SK-N-SH treated with all-trans-retinoic acid at 6 μM for 48 hours (cell line): ENCODE measurements at regions not wholly inside any gene's neighbourhood (a gene's known extent, or its start where the extent isn't known, plus 50 kb on each side); places are given as distances from the start of the nearest gene placed in this dataset.

Experiments
- ATAC-seq: fragments of 200-7000 bp; cut with Tn5 transposase; 3 replicates; pipeline ENCODE4 v1.9.1; 2020; ENCODE audit warnings: mild to moderate bottlenecking, moderate library complexity
- ARNTL ChIP-seq: fragments of 450-650 bp; formaldehyde crosslinking; IDR thresholded peaks from 2 replicates; pipeline ENCODE4 v1.5.0; 2020; ENCODE audit warnings: low read depth, mild to moderate bottlenecking, moderate library complexity, borderline replicate concordance
- BACH2 ChIP-seq: fragments of 250-450 bp; sonication (Bioruptor Pico); IDR thresholded peaks from 2 replicates; pipeline ENCODE4 v1.9.0; 2021; ENCODE audit warnings: mild to moderate bottlenecking, borderline replicate concordance
- CSDC2 ChIP-seq: fragments of 250-450 bp; sonication (Bioruptor Pico); IDR thresholded peaks from 2 replicates; pipeline ENCODE4 v1.5.0; 2020; ENCODE audit warnings: mild to moderate bottlenecking, moderate library complexity
- ESRRG ChIP-seq: fragments of 250-450 bp; sonication (Bioruptor Pico); IDR thresholded peaks from 2 replicates; pipeline ENCODE4 v1.6.1; 2021; ENCODE audit warnings: mild to moderate bottlenecking
- GLIS3 ChIP-seq: fragments of 250-450 bp; sonication (Bioruptor Pico); IDR thresholded peaks from 2 replicates; pipeline ENCODE4 v1.5.0; 2020; ENCODE audit warnings: mild to moderate bottlenecking, moderate library complexity
- ISL1 ChIP-seq: fragments of 250-450 bp; sonication (Bioruptor Pico); IDR thresholded peaks from 2 replicates; pipeline ENCODE4 v2.1.2; 2022; ENCODE audit warnings: mild to moderate bottlenecking, moderate library complexity
- OSR1 ChIP-seq: fragments of 250-450 bp; sonication (Bioruptor Pico); IDR thresholded peaks from 2 replicates; pipeline ENCODE4 v1.8.0; 2022; ENCODE audit warnings: moderate library complexity, mild to moderate bottlenecking, inconsistent platforms
- PPARA ChIP-seq: fragments of 250-450 bp; sonication (Bioruptor Pico); IDR thresholded peaks from 2 replicates; pipeline ENCODE4 v1.5.0; 2020; ENCODE audit warnings: mild to moderate bottlenecking, borderline replicate concordance
- RARB ChIP-seq: fragments of 250-450 bp; sonication (Bioruptor Pico); IDR thresholded peaks from 2 replicates; pipeline ENCODE4 v1.8.0; 2021; ENCODE audit warnings: mild to moderate bottlenecking, moderate library complexity
- SNAI2 ChIP-seq: fragments of 250-450 bp; sonication (Bioruptor Pico); IDR thresholded peaks from 2 replicates; pipeline ENCODE4 v1.5.0; 2020; ENCODE audit warnings: mild to moderate bottlenecking, moderate library complexity
- TCF4 ChIP-seq: fragments of 250-450 bp; sonication (Bioruptor Pico); IDR thresholded peaks from 2 replicates; pipeline ENCODE4 v1.8.0; 2021; ENCODE audit warnings: mild to moderate bottlenecking, moderate library complexity, borderline replicate concordance
- ZC3H10 ChIP-seq: fragments of 250-450 bp; sonication (Bioruptor Pico); IDR thresholded peaks from 2 replicates; pipeline ENCODE4 v1.5.1; 2021; ENCODE audit warnings: mild to moderate bottlenecking, moderate library complexity
- ZFP3 ChIP-seq: fragments of 250-450 bp; sonication (Bioruptor Pico); IDR thresholded peaks from 2 replicates; pipeline ENCODE4 v1.5.0; 2020; ENCODE audit warnings: mild to moderate bottlenecking, moderate library complexity
- ZFP30 ChIP-seq: fragments of 450-650 bp; formaldehyde crosslinking; IDR thresholded peaks from 2 replicates; pipeline ENCODE4 v1.5.0; 2022; ENCODE audit warnings: mild to moderate bottlenecking, moderate library complexity
- ZNF565 ChIP-seq: fragments of 450-650 bp; formaldehyde crosslinking; conservative IDR thresholded peaks from 2 replicates; pipeline ENCODE4 v1.5.0; 2020; ENCODE audit warnings: low read depth, mild to moderate bottlenecking, moderate library complexity
- ZNF70 ChIP-seq: fragments of 450-650 bp; formaldehyde crosslinking; IDR thresholded peaks from 2 replicates; pipeline ENCODE4 v1.5.0; 2020; ENCODE audit warnings: mild to moderate bottlenecking, moderate library complexity
- ZNF8 ChIP-seq: fragments of 450-650 bp; formaldehyde crosslinking; IDR thresholded peaks from 2 replicates; pipeline ENCODE4 v1.5.0; 2020; ENCODE audit warnings: mild to moderate bottlenecking, moderate library complexity
- TF ChIP-seq, protein P1 (sequence below): fragments of 250-450 bp; sonication (Bioruptor Pico); IDR thresholded peaks from 2 replicates; pipeline ENCODE4 v1.5.1; 2021; ENCODE audit warnings: mild to moderate bottlenecking, moderate library complexity
- TF ChIP-seq, protein P2 (sequence below): fragments of 250-450 bp; sonication (Bioruptor Pico); IDR thresholded peaks from 2 replicates; pipeline ENCODE4 v1.5.1; 2020; ENCODE audit warnings: low read depth, mild to moderate bottlenecking, moderate library complexity
- TF ChIP-seq, protein P3 (sequence below): fragments of 250-450 bp; sonication (Bioruptor Pico); IDR thresholded peaks from 2 replicates; pipeline ENCODE4 v1.5.0; 2020; ENCODE audit warnings: mild to moderate bottlenecking, moderate library complexity
- TF ChIP-seq, protein P4 (sequence below): fragments of 250-450 bp; sonication (Bioruptor Pico); IDR thresholded peaks from 2 replicates; pipeline ENCODE4 v1.8.0; 2020; ENCODE audit warnings: mild to moderate bottlenecking, moderate library complexity, borderline replicate concordance

DNA sequence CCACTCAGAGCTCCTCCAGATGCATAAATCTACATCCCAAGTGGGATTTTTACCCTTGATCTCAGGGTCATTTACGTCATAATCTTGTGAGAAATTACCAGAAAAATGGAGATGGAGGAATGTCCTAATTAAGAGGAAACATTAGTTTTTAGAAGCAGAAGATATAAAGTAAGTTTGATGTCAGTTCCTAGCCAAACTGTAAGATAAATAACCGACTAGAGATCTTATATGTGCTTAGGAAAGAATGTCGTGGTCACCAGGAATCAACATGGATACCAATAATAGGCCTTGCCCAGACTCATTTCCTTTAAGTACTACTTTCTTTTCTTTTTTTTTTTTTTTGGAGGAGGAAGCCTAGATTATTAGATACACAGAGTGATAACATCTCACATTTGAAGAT, 186.9 kb downstream of the UTRN start:
- ATAC-seq, result no peak

DNA sequence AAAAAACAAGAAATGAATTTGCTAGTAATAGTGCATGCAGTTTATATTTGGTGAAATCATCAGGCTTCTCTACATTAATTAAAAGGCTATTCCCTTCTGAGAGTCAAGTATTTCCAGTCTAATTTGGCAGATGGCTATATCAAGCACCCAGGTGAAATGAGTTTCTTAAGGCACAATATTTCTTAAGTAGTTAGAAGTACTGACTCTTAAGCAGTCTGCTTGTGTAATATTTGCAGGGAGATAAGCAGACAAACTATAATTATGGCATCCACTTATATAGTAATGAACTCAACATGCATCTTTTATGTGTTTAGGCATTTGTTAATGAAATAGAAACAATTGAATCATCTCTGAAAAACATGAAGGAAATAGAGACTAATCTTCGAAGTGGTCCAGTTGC, 189.2 kb downstream of the UTRN start:
- TF ChIP-seq TCF4 (CRISPR knock-in tag) (no peak), RARB (CRISPR knock-in tag) (no peak), ZFP3 (no peak), GLIS3 (CRISPR knock-in tag) (no peak), ZNF8 (CRISPR knock-in tag) (no peak), ESRRG (no peak), ARNTL (CRISPR knock-in tag) (no peak), SNAI2 (no peak)
- TF ChIP-seq, protein P1, sequence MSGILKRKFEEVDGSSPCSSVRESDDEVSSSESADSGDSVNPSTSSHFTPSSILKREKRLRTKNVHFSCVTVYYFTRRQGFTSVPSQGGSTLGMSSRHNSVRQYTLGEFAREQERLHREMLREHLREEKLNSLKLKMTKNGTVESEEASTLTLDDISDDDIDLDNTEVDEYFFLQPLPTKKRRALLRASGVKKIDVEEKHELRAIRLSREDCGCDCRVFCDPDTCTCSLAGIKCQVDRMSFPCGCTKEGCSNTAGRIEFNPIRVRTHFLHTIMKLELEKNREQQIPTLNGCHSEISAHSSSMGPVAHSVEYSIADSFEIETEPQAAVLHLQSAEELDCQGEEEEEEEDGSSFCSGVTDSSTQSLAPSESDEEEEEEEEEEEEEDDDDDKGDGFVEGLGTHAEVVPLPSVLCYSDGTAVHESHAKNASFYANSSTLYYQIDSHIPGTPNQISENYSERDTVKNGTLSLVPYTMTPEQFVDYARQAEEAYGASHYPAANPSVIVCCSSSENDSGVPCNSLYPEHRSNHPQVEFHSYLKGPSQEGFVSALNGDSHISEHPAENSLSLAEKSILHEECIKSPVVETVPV (CRISPR knock-in tag), result no peak
- TF ChIP-seq, protein P2, sequence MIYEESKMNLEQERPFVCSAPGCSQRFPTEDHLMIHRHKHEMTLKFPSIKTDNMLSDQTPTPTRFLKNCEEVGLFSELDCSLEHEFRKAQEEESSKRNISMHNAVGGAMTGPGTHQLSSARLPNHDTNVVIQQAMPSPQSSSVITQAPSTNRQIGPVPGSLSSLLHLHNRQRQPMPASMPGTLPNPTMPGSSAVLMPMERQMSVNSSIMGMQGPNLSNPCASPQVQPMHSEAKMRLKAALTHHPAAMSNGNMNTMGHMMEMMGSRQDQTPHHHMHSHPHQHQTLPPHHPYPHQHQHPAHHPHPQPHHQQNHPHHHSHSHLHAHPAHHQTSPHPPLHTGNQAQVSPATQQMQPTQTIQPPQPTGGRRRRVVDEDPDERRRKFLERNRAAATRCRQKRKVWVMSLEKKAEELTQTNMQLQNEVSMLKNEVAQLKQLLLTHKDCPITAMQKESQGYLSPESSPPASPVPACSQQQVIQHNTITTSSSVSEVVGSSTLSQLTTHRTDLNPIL (CRISPR knock-in tag), result no peak
- no peak for ATAC-seq

More for the DNA sequence above, 186.9 kb downstream of the UTRN start:
- no peak for TF ChIP-seq SNAI2

DNA sequence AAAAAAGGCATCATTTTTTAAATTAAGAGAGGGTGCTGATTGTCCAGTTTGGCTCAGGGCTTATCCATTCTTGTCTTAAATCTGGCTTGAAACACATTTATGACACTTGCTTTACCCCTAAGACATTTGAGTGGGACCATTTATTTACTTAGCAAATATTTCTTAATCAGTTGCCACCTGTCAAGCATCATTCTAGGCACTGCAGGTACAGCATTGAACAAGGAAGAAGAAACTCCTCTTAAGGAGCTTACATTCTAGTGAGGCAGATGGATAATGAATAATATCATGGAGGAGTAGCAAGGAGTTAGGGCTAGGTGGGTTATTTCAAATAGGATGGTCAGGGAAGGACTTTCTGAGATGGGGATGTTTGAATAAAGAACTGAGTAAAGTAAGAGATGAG, 189.8 kb downstream of the UTRN start:
- ATAC-seq, result no peak
- TF ChIP-seq, protein P3, sequence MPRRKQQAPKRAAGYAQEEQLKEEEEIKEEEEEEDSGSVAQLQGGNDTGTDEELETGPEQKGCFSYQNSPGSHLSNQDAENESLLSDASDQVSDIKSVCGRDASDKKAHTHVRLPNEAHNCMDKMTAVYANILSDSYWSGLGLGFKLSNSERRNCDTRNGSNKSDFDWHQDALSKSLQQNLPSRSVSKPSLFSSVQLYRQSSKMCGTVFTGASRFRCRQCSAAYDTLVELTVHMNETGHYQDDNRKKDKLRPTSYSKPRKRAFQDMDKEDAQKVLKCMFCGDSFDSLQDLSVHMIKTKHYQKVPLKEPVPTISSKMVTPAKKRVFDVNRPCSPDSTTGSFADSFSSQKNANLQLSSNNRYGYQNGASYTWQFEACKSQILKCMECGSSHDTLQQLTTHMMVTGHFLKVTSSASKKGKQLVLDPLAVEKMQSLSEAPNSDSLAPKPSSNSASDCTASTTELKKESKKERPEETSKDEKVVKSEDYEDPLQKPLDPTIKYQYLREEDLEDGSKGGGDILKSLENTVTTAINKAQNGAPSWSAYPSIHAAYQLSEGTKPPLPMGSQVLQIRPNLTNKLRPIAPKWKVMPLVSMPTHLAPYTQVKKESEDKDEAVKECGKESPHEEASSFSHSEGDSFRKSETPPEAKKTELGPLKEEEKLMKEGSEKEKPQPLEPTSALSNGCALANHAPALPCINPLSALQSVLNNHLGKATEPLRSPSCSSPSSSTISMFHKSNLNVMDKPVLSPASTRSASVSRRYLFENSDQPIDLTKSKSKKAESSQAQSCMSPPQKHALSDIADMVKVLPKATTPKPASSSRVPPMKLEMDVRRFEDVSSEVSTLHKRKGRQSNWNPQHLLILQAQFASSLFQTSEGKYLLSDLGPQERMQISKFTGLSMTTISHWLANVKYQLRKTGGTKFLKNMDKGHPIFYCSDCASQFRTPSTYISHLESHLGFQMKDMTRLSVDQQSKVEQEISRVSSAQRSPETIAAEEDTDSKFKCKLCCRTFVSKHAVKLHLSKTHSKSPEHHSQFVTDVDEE (CRISPR knock-in tag), result no peak
- no peak for TF ChIP-seq ISL1 (CRISPR knock-in tag)
- TF ChIP-seq OSR1 (CRISPR knock-in tag), result no peak
- TF ChIP-seq TCF4 (CRISPR knock-in tag), result no peak
- no peak for TF ChIP-seq GLIS3 (CRISPR knock-in tag)
- no peak for TF ChIP-seq ZFP3
- no peak for TF ChIP-seq PPARA
- no peak for TF ChIP-seq ZC3H10 (CRISPR knock-in tag)
- TF ChIP-seq ZFP30 (CRISPR knock-in tag), result no peak
- no peak for TF ChIP-seq SNAI2
- TF ChIP-seq RARB (CRISPR knock-in tag), result no peak
- TF ChIP-seq, protein P4, sequence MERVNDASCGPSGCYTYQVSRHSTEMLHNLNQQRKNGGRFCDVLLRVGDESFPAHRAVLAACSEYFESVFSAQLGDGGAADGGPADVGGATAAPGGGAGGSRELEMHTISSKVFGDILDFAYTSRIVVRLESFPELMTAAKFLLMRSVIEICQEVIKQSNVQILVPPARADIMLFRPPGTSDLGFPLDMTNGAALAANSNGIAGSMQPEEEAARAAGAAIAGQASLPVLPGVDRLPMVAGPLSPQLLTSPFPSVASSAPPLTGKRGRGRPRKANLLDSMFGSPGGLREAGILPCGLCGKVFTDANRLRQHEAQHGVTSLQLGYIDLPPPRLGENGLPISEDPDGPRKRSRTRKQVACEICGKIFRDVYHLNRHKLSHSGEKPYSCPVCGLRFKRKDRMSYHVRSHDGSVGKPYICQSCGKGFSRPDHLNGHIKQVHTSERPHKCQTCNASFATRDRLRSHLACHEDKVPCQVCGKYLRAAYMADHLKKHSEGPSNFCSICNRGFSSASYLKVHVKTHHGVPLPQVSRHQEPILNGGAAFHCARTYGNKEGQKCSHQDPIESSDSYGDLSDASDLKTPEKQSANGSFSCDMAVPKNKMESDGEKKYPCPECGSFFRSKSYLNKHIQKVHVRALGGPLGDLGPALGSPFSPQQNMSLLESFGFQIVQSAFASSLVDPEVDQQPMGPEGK (CRISPR knock-in tag), result no peak
- TF ChIP-seq, protein P1 (CRISPR knock-in tag), result no peak

DNA sequence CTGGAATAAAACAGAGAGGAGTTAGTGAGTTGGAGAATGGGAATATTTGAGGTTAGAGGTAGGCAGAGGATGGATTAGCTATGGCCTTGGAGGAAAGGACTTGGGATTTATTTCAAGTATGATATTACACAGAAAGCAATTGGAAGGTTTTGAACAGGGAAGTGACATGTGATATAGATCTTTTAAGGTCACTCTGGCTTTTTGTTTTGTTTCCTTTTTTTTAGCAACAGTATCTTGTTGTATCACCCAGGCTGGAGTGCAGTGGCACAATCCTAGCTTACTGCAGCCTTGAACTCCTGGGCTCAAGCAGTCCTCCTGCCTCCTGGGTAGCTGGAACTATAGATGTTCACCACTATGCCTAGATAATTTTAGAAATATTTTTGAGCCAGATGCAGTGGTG, 190.3 kb downstream of the UTRN start:
- no peak for ATAC-seq
- TF ChIP-seq ZFP30 (CRISPR knock-in tag), result no peak
- TF ChIP-seq TCF4 (CRISPR knock-in tag), result no peak
- no peak for TF ChIP-seq OSR1 (CRISPR knock-in tag)
- no peak for TF ChIP-seq PPARA
- TF ChIP-seq ZNF565 (CRISPR knock-in tag), result no peak
- TF ChIP-seq, protein P2 (CRISPR knock-in tag), result no peak
- TF ChIP-seq CSDC2 (CRISPR knock-in tag), result no peak
- TF ChIP-seq ZNF70, result no peak
- TF ChIP-seq ZNF8 (CRISPR knock-in tag), result no peak
- TF ChIP-seq BACH2 (CRISPR knock-in tag), result no peak
- TF ChIP-seq ARNTL (CRISPR knock-in tag), result no peak
- TF ChIP-seq, protein P1 (CRISPR knock-in tag), result no peak
- TF ChIP-seq, protein P4 (CRISPR knock-in tag), result no peak
- TF ChIP-seq ZFP3, result no peak
- no peak for TF ChIP-seq ESRRG
- no peak for TF ChIP-seq ISL1 (CRISPR knock-in tag)
